Smooth muscle cell (in vitro differentiated cells): ENCODE measurements at regions not wholly inside any gene's neighbourhood (a gene's known extent, or its start where the extent isn't known, plus 50 kb on each side); places are given as distances from the start of the nearest gene placed in this dataset.

Experiments
- DNase-seq: peaks from one replicate; lab custom pipeline; 2025; ENCODE audit not compliant: unreplicated experiment; lab: John Stamatoyannopoulos, UW
- H2AFZ ChIP-seq: fragments of 200-600 bp; sonication (generic); 2 replicates; pipeline ENCODE4 v1.6.0; 2016; ENCODE audit warnings: antibody characterized with exemption, low read depth, mild to moderate bottlenecking
- H3F3A ChIP-seq: fragments of 200-600 bp; sonication (generic); 2 replicates; pipeline ENCODE4 v1.6.0; 2017; ENCODE audit warnings: antibody characterized with exemption, low read depth
- H3K27ac ChIP-seq: fragments of 200-600 bp; sonication (generic); 2 replicates; pipeline ENCODE4 v1.5.1; 2016; ENCODE audit warnings: low read depth, mild to moderate bottlenecking
- H3K27me3 ChIP-seq: fragments of 200-600 bp; sonication (generic); 2 replicates; pipeline ENCODE4 v1.6.1; 2016; ENCODE audit warnings: low read depth, mild to moderate bottlenecking
- H3K36me3 ChIP-seq: fragments of 200-600 bp; sonication (generic); 2 replicates; pipeline ENCODE4 v1.5.1; 2016; ENCODE audit warnings: low read depth
- H3K4me1 ChIP-seq: fragments of 200-600 bp; sonication (generic); 2 replicates; pipeline ENCODE4 v1.5.1; 2016; ENCODE audit warnings: low read depth
- H3K4me2 ChIP-seq: fragments of 200-600 bp; sonication (generic); 2 replicates; pipeline ENCODE4 v1.6.0; 2016; ENCODE audit warnings: mild to moderate bottlenecking
- H3K4me3 ChIP-seq: fragments of 200-600 bp; sonication (generic); 2 replicates; pipeline ENCODE4 v1.5.1; 2016; ENCODE audit warnings: mild to moderate bottlenecking
- H3K79me2 ChIP-seq: fragments of 200-600 bp; sonication (generic); 2 replicates; pipeline ENCODE4 v1.6.0; 2016; ENCODE audit warnings: low read depth, mild to moderate bottlenecking
- H3K9ac ChIP-seq: fragments of 200-600 bp; sonication (generic); 2 replicates; pipeline ENCODE4 v1.6.0; 2016; ENCODE audit warnings: low read depth
- H3K9me3 ChIP-seq: fragments of 200-600 bp; sonication (generic); replicated peaks from 2 replicates; pipeline ENCODE4 v1.5.1; 2016; ENCODE audit warnings: low read depth
- H4K20me1 ChIP-seq: fragments of 200-600 bp; sonication (generic); 2 replicates; pipeline ENCODE4 v1.6.0; 2016; ENCODE audit warnings: low read depth
- CTCF ChIP-seq: fragments of 200-600 bp; sonication (generic); IDR thresholded peaks from 2 replicates; pipeline ENCODE4 v1.5.1; 2017; ENCODE audit warnings: borderline replicate concordance, mild to moderate bottlenecking, antibody characterized with exemption; ENCODE audit not compliant: insufficient read depth, poor library complexity, severe bottlenecking
- WGBS: methylation state at CpG from one replicate; pipeline ENCODE4 v1.1.7; 2016; ENCODE audit warnings: low lambda C conversion rate; 5-methylcytosine and 5-hydroxymethylcytosine counted together

GRCh38 chr3:187994221-187995042 lies 159.5 kb upstream of the LPP start:
- no peaks in the 10 kb centered on the region for H4K20me1 ChIP-seq
- no peaks in the 10 kb centered on the region for H3K27me3 ChIP-seq
- no peaks in the 10 kb centered on the region for H3F3A ChIP-seq
- TF ChIP-seq CTCF = no peak
- no peak for DNase-seq
- peaks cover 15% of the 10 kb centered on the region for H3K4me1 ChIP-seq
- 76% methylated on average over 4 of the region's 4 CpGs for WGBS
- no peaks in the 10 kb centered on the region for H3K79me2 ChIP-seq
- no peak overlapping the region for H3K27ac ChIP-seq
- H3K36me3 ChIP-seq = no peaks in the 10 kb centered on the region
- H3K9ac ChIP-seq = no peak overlapping the region
- H3K4me2 ChIP-seq = no peak overlapping the region
- no peak overlapping the region for H2AFZ ChIP-seq
- H3K4me3 ChIP-seq = no peak overlapping the region
- H3K9me3 ChIP-seq = no peaks in the 10 kb centered on the region

GRCh38 chr3:187995043-187995400 lies 158.9 kb upstream of the LPP start:
- Histone ChIP-seq H3K4me3 (no peak overlapping the region), H3K9ac (no peak overlapping the region), H3K4me1 (peaks cover 11% of the 10 kb centered on the region), H3K4me2 (no peak overlapping the region), H3K9me3 (no peaks in the 10 kb centered on the region), H3F3A (no peaks in the 10 kb centered on the region), H3K36me3 (no peaks in the 10 kb centered on the region), H3K27me3 (no peaks in the 10 kb centered on the region), H4K20me1 (no peaks in the 10 kb centered on the region), H2AFZ (no peak overlapping the region), H3K27ac (no peak overlapping the region), H3K79me2 (no peaks in the 10 kb centered on the region)
- DNase-seq = no peak
- no peak for TF ChIP-seq CTCF

GRCh38 chr3:187995667-187996066 lies 158.3 kb upstream of the LPP start:
- H3K79me2 ChIP-seq = no peaks in the 10 kb centered on the region
- no peak overlapping the region for H2AFZ ChIP-seq
- H3K9me3 ChIP-seq = no peaks in the 10 kb centered on the region
- TF ChIP-seq CTCF = no peak
- H3K4me2 ChIP-seq = no peak overlapping the region
- no peak for DNase-seq
- no peaks in the 10 kb centered on the region for H4K20me1 ChIP-seq
- H3K4me1 ChIP-seq = peaks cover 6% of the 10 kb centered on the region
- no peaks in the 10 kb centered on the region for H3K27me3 ChIP-seq
- H3F3A ChIP-seq = no peaks in the 10 kb centered on the region
- H3K9ac ChIP-seq = no peak overlapping the region
- no peak overlapping the region for H3K27ac ChIP-seq
- H3K4me3 ChIP-seq = no peak overlapping the region
- no peaks in the 10 kb centered on the region for H3K36me3 ChIP-seq

- Histone ChIP-seq H3K79me2 (no peaks in the 10 kb centered on the region), H3K27me3 (no peaks in the 10 kb centered on the region), H3K36me3 (no peaks in the 10 kb centered on the region), H3K9ac (no peak overlapping the region), H3K9me3 (no peaks in the 10 kb centered on the region), H2AFZ (no peak overlapping the region), H3K27ac (no peak overlapping the region), H3F3A (no peaks in the 10 kb centered on the region), H3K4me1 (no peaks in the 10 kb centered on the region), H3K4me2 (no peak overlapping the region), H3K4me3 (no peak overlapping the region), H4K20me1 (no peaks in the 10 kb centered on the region)
- no peak for TF ChIP-seq CTCF
- DNase-seq = no peak
- WGBS = 66% methylated on average over 2 of the region's 2 CpGs
Measured at GRCh38 chr3:187996609-187997008, 157.3 kb upstream of the LPP start.
